K562 (cell line): ENCODE measurements at regions not wholly inside any gene's neighbourhood (a gene's known extent, or its start where the extent isn't known, plus 50 kb on each side); places are given as distances from the start of the nearest gene placed in this dataset.

Experiments
- ZNF140 ChIP-seq: fragments of 250-450 bp; sonication (Bioruptor Pico); IDR thresholded peaks from 2 replicates; pipeline ENCODE4 v1.8.0; 2021; ENCODE audit warnings: moderate library complexity, mild to moderate bottlenecking, inconsistent platforms
- ZNF512 ChIP-seq: IDR thresholded peaks from 2 replicates; pipeline ENCODE4 v1.6.1; 2016; ENCODE audit warnings: missing genetic modification characterization, missing compliant biosample characterization

GRCh38 chr20:55880361-55880760 is 125.0 kb downstream of the CBLN4 start:
- TF ChIP-seq ZNF512 (no peak), ZNF140 (CRISPR knock-in tag) (no peak)
